Neural cell (in vitro differentiated cells): ENCODE measurements at regions not wholly inside any gene's neighbourhood (a gene's known extent, or its start where the extent isn't known, plus 50 kb on each side); places are given as distances from the start of the nearest gene placed in this dataset.

Experiments used
- H2AFZ ChIP-seq: fragments of 200-600, 300-800 bp; sonication (generic), shearing (Covaris generic); 2 replicates; pipeline ENCODE4 v1.6.0; 2014; ENCODE audit warnings: low read depth, mild to moderate bottlenecking, antibody characterized with exemption, low read length, moderate library complexity
- H3F3A ChIP-seq: fragments of 200-600 bp; shearing (Covaris generic); 2 replicates; pipeline ENCODE4 v1.6.1; 2016; ENCODE audit warnings: mild to moderate bottlenecking, moderate library complexity, mixed read lengths, antibody characterized with exemption, low read length; ENCODE audit not compliant: insufficient read depth, poor library complexity, severe bottlenecking
- H3K27ac ChIP-seq: fragments of 200-600, 300-800 bp; sonication (generic), shearing (Covaris generic); 2 replicates; pipeline ENCODE4 v1.5.1; 2014; ENCODE audit warnings: mild to moderate bottlenecking, low read length, moderate library complexity
- H3K27me3 ChIP-seq: fragments of 300-800, 200-600 bp; sonication (generic), shearing (Covaris generic); 2 replicates; pipeline ENCODE4 v1.6.0; 2014; ENCODE audit warnings: mild to moderate bottlenecking, low read depth, low read length, moderate library complexity; ENCODE audit not compliant: insufficient read depth
- H3K36me3 ChIP-seq: fragments of 300-800, 200-600 bp; sonication (generic), shearing (Covaris generic); 2 replicates; pipeline ENCODE4 v1.5.1; 2014; ENCODE audit warnings: mild to moderate bottlenecking, antibody characterized with exemption, low read length, moderate library complexity; ENCODE audit not compliant: insufficient read depth
- H3K4me2 ChIP-seq: fragments of 300-800, 200-600 bp; sonication (generic), shearing (Covaris generic); 2 replicates; pipeline ENCODE4 v1.6.0; 2014; ENCODE audit warnings: mild to moderate bottlenecking, low read length
- H3K4me3 ChIP-seq: fragments of 300-800, 200-600 bp; sonication (generic), shearing (Covaris generic); 2 replicates; pipeline ENCODE4 v1.5.1; 2014; ENCODE audit warnings: mild to moderate bottlenecking, low read length, moderate library complexity
- H3K79me2 ChIP-seq: fragments of 200-600 bp; shearing (Covaris generic); replicated peaks from 2 replicates; pipeline ENCODE4 v1.6.0; 2014; ENCODE audit warnings: mild to moderate bottlenecking, low read length, moderate library complexity; ENCODE audit not compliant: insufficient read depth
- H3K9ac ChIP-seq: fragments of 300-800, 200-600 bp; sonication (generic), shearing (Covaris generic); 2 replicates; pipeline ENCODE4 v1.6.1; 2016; ENCODE audit warnings: mild to moderate bottlenecking, low read length, mixed read lengths
- H3K9me2 ChIP-seq: fragments of 200-600 bp; shearing (Covaris generic); 2 replicates; pipeline ENCODE4 v1.6.1; 2016; ENCODE audit warnings: mild to moderate bottlenecking, low read length, mixed read lengths; ENCODE audit not compliant: insufficient read depth
- H3K9me3 ChIP-seq: fragments of 200-600, 300-800 bp; sonication (generic), shearing (Covaris generic); 2 replicates; pipeline ENCODE4 v1.6.1; 2016; ENCODE audit warnings: mild to moderate bottlenecking, mixed run types, low read length, moderate library complexity, mixed read lengths
- H4K20me1 ChIP-seq: fragments of 200-600 bp; shearing (Covaris generic); 2 replicates; pipeline ENCODE4 v1.6.1; 2016; ENCODE audit warnings: mild to moderate bottlenecking, mixed run types; ENCODE audit not compliant: insufficient read depth
- EP300 ChIP-seq: fragments of 450-650 bp; conservative IDR thresholded peaks from 2 replicates; pipeline ENCODE4 v1.6.1; 2014; ENCODE audit warnings: antibody characterized with exemption, mild to moderate bottlenecking, moderate library complexity; ENCODE audit not compliant: poor library complexity, severe bottlenecking
- EZH2 ChIP-seq: fragments of 200-600, 300-800 bp; shearing (Covaris generic), sonication (generic); IDR thresholded peaks from 2 replicates; pipeline ENCODE4 v1.6.1; 2014; ENCODE audit warnings: antibody characterized with exemption, low read length, borderline replicate concordance, mild to moderate bottlenecking; ENCODE audit not compliant: insufficient read depth, poor library complexity, severe bottlenecking
- MXI1 ChIP-seq: fragments of 450-650 bp; conservative IDR thresholded peaks from 2 replicates; pipeline ENCODE4 v1.6.1; 2014; ENCODE audit warnings: antibody characterized with exemption, mild to moderate bottlenecking; ENCODE audit not compliant: poor library complexity, severe bottlenecking
- POLR2AphosphoS5 ChIP-seq: IDR thresholded peaks from 2 replicates; pipeline ENCODE4 v1.6.1; 2012
- RAD21 ChIP-seq: fragments of 450-650 bp; conservative IDR thresholded peaks from 2 replicates; pipeline ENCODE4 v1.6.1; 2014; ENCODE audit warnings: antibody characterized with exemption, mild to moderate bottlenecking, moderate library complexity
- SMC3 ChIP-seq: fragments of 450-650 bp; conservative IDR thresholded peaks from 2 replicates; pipeline ENCODE4 v1.6.1; 2014; ENCODE audit warnings: antibody characterized with exemption, mild to moderate bottlenecking, moderate library complexity; ENCODE audit not compliant: poor library complexity
- TAF1 ChIP-seq: IDR thresholded peaks from 2 replicates; pipeline ENCODE4 v1.6.1; 2012; ENCODE audit warnings: low read depth
- TF ChIP-seq, protein P1 (sequence below): fragments of 450-650 bp; IDR thresholded peaks from 2 replicates; pipeline ENCODE4 v1.5.1; 2014; ENCODE audit warnings: antibody characterized with exemption, mild to moderate bottlenecking, moderate library complexity; ENCODE audit not compliant: poor library complexity, severe bottlenecking
- TF ChIP-seq, protein P2 (sequence below): IDR thresholded peaks from 2 replicates; pipeline ENCODE4 v1.6.1; 2012; ENCODE audit warnings: borderline replicate concordance

DNA sequence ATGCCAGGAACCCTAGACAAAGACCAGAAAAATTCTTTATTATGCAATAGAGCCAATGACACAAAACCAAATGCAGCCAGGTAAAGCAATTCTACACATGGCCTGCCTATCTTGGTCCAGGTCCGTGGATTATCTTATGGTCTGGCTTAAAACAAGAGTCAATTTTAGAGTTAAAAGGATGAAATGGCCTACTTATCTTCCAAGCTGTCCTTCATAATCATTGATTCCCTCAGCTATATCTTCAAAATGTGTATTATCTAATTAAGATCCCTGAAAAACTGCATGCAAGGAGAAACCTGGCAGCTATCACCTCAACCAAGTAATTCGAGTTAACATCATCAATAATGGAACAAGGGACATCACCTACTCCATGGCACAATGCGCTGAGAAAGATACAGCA, 479.4 kb upstream of the NRP1 start:
- Histone ChIP-seq H3K9me3 (no peaks in the 10 kb centered on the region), H3K36me3 (no peaks in the 10 kb centered on the region), H3F3A (no peaks in the 10 kb centered on the region), H3K4me2 (no peak overlapping the region), H3K4me3 (no peak overlapping the region), H3K9me2 (no peaks in the 10 kb centered on the region), H3K79me2 (no peaks in the 10 kb centered on the region), H2AFZ (no peak overlapping the region), H3K27ac (no peak overlapping the region), H3K27me3 (no peaks in the 10 kb centered on the region), H4K20me1 (no peaks in the 10 kb centered on the region), H3K9ac (no peak overlapping the region)
- TF ChIP-seq, protein P1, sequence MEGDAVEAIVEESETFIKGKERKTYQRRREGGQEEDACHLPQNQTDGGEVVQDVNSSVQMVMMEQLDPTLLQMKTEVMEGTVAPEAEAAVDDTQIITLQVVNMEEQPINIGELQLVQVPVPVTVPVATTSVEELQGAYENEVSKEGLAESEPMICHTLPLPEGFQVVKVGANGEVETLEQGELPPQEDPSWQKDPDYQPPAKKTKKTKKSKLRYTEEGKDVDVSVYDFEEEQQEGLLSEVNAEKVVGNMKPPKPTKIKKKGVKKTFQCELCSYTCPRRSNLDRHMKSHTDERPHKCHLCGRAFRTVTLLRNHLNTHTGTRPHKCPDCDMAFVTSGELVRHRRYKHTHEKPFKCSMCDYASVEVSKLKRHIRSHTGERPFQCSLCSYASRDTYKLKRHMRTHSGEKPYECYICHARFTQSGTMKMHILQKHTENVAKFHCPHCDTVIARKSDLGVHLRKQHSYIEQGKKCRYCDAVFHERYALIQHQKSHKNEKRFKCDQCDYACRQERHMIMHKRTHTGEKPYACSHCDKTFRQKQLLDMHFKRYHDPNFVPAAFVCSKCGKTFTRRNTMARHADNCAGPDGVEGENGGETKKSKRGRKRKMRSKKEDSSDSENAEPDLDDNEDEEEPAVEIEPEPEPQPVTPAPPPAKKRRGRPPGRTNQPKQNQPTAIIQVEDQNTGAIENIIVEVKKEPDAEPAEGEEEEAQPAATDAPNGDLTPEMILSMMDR, result no peak
- TF ChIP-seq, protein P2, sequence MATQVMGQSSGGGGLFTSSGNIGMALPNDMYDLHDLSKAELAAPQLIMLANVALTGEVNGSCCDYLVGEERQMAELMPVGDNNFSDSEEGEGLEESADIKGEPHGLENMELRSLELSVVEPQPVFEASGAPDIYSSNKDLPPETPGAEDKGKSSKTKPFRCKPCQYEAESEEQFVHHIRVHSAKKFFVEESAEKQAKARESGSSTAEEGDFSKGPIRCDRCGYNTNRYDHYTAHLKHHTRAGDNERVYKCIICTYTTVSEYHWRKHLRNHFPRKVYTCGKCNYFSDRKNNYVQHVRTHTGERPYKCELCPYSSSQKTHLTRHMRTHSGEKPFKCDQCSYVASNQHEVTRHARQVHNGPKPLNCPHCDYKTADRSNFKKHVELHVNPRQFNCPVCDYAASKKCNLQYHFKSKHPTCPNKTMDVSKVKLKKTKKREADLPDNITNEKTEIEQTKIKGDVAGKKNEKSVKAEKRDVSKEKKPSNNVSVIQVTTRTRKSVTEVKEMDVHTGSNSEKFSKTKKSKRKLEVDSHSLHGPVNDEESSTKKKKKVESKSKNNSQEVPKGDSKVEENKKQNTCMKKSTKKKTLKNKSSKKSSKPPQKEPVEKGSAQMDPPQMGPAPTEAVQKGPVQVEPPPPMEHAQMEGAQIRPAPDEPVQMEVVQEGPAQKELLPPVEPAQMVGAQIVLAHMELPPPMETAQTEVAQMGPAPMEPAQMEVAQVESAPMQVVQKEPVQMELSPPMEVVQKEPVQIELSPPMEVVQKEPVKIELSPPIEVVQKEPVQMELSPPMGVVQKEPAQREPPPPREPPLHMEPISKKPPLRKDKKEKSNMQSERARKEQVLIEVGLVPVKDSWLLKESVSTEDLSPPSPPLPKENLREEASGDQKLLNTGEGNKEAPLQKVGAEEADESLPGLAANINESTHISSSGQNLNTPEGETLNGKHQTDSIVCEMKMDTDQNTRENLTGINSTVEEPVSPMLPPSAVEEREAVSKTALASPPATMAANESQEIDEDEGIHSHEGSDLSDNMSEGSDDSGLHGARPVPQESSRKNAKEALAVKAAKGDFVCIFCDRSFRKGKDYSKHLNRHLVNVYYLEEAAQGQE, result no peak
- TF ChIP-seq POLR2AphosphoS5, result no peak
- no peak for TF ChIP-seq EP300
- no peak for TF ChIP-seq TAF1
- no peak for TF ChIP-seq SMC3

DNA sequence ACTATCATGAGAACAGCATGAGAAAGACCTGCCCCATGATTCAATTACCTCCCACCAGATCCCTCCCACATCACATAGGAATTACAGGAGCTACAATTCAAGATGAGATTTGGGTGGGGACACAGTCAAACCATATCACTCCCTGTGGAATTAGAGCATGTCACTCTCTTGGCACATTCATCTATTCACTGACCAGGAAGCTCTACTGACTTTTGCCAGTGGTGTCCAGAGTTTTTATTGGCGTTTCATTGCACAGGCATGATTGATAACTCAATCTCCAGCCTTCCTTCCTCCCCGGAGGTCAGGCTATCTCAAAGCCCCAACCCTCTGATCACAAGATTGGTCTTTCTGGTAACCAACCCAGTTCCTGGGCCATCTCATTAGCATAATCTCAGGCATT, 478.9 kb upstream of the NRP1 start:
- no peaks in the 10 kb centered on the region for H3K9me3 ChIP-seq
- H3K27me3 ChIP-seq, result no peaks in the 10 kb centered on the region
- H3K79me2 ChIP-seq, result no peaks in the 10 kb centered on the region
- H3K9me2 ChIP-seq, result no peaks in the 10 kb centered on the region
- H3K4me2 ChIP-seq, result no peak overlapping the region
- H3K9ac ChIP-seq, result no peak overlapping the region
- H3F3A ChIP-seq, result no peaks in the 10 kb centered on the region
- H3K27ac ChIP-seq, result no peak overlapping the region
- no peaks in the 10 kb centered on the region for H4K20me1 ChIP-seq
- no peaks in the 10 kb centered on the region for H3K36me3 ChIP-seq
- no peak overlapping the region for H2AFZ ChIP-seq
- no peak overlapping the region for H3K4me3 ChIP-seq
- TF ChIP-seq MXI1 (no peak), POLR2AphosphoS5 (no peak), EP300 (no peak), TAF1 (no peak), SMC3 (no peak), RAD21 (no peak), EZH2 (no peak)
- TF ChIP-seq, protein P2, result no peak
- TF ChIP-seq, protein P1, result no peak
